Neural crest cell (in vitro differentiated cells): ENCODE measurements at regions not wholly inside any gene's neighbourhood (a gene's known extent, or its start where the extent isn't known, plus 50 kb on each side); places are given as distances from the start of the nearest gene placed in this dataset.

Experiments
- DNase-seq: peaks from one replicate; pipeline ENCODE4 v3.0.0; 2021; ENCODE audit warnings: low read depth, mixed read lengths, low spot score
- H3K27ac Mint-ChIP-seq: one replicate; pipeline ENCODE4 v1.8.0; 2021; ENCODE audit warnings: mild to moderate bottlenecking, mixed read lengths; ENCODE audit not compliant: unreplicated experiment
- H3K27me3 Mint-ChIP-seq: 2 replicates; pipeline ENCODE4 v1.8.0; 2021; ENCODE audit warnings: low read depth, mild to moderate bottlenecking, mixed read lengths
- H3K36me3 Mint-ChIP-seq: 2 replicates; pipeline ENCODE4 v1.8.0; 2021; ENCODE audit warnings: low read depth, mild to moderate bottlenecking, mixed read lengths
- H3K4me1 Mint-ChIP-seq: 2 replicates; pipeline ENCODE4 v1.8.0; 2021; ENCODE audit warnings: mixed read lengths
- H3K4me3 Mint-ChIP-seq: one replicate; pipeline ENCODE4 v1.8.0; 2021; ENCODE audit warnings: mild to moderate bottlenecking, mixed read lengths
- H3K9me3 Mint-ChIP-seq: 2 replicates; pipeline ENCODE4 v1.8.0; 2021; ENCODE audit warnings: mixed read lengths
- CTCF ChIP-seq: fragments of 200-600 bp; sonication (generic); conservative IDR thresholded peaks from 2 replicates; pipeline ENCODE4 v1.5.0; 2021; ENCODE audit warnings: antibody characterized with exemption, mild to moderate bottlenecking

GRCh38 chr11:69944146-69944795 lies 125.1 kb upstream of the FGF3 start:
- DNase-seq: no peak
- Mint-ChIP-seq H3K27ac (no peak overlapping the region), H3K4me3 (no peak overlapping the region), H3K4me1 (peaks cover 8% of the 10 kb centered on the region), H3K27me3 (peaks cover 8% of the 10 kb centered on the region), H3K9me3 (no peaks in the 10 kb centered on the region), H3K36me3 (no peaks in the 10 kb centered on the region)
- no peak for TF ChIP-seq CTCF

- H3K4me3 Mint-ChIP-seq: no peak overlapping the region
- no peak overlapping the region for H3K27ac Mint-ChIP-seq
- TF ChIP-seq CTCF: no peak
- no peaks in the 10 kb centered on the region for H3K36me3 Mint-ChIP-seq
- no peak for DNase-seq
- peaks cover 8% of the 10 kb centered on the region for H3K4me1 Mint-ChIP-seq
- H3K27me3 Mint-ChIP-seq: peaks cover 8% of the 10 kb centered on the region
- H3K9me3 Mint-ChIP-seq: no peaks in the 10 kb centered on the region
Observed at GRCh38 chr11:69945157-69945556, 125.9 kb upstream of the FGF3 start.

DNA sequence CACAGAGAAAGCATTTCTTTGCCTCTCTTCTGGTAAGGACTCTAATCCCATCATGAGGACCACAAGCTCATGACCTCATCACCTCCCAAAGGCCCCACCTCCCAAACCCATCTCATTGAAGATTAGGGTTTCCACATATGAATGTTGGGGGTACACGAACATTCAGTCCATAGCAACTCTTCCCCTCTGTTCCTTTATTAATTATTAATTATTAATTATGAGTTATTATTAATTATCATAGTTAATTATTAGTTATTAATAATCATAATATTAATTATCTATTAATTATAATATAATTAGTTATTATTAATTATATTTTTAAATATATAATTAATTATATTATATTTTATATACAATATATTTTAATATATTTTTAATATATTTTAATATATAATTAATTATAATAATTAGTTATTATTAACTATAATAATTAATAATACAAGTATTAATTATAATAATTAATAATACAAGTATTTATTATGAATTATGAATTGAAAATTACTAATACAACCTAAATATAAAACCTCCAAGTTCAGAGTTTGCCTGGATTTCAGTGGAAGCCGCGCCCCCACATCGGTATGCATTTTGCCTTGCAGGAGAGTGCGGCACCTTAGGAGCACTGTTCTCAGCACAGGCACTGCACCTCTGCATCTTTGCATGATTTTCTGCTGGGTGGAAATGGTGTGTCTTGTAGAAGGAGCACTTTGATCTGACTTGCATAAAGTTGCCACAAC lies 128.0 kb upstream of the FGF3 start:
- Mint-ChIP-seq H3K9me3 (no peaks in the 10 kb centered on the region), H3K4me1 (peaks cover 8% of the 10 kb centered on the region), H3K27me3 (peaks cover 2% of the 10 kb centered on the region), H3K36me3 (no peaks in the 10 kb centered on the region), H3K4me3 (no peak overlapping the region), H3K27ac (no peak overlapping the region)
- no peak for DNase-seq
- TF ChIP-seq CTCF: no peak

GRCh38 chr11:69947793-69948255 lies 128.6 kb upstream of the FGF3 start:
- Mint-ChIP-seq H3K36me3 (no peaks in the 10 kb centered on the region), H3K27ac (no peak overlapping the region), H3K27me3 (peaks cover 2% of the 10 kb centered on the region), H3K9me3 (no peaks in the 10 kb centered on the region), H3K4me1 (peaks cover 8% of the 10 kb centered on the region), H3K4me3 (no peak overlapping the region)
- DNase-seq: no peak
- no peak for TF ChIP-seq CTCF

GRCh38 chr11:69948256-69949141 lies 129.3 kb upstream of the FGF3 start:
- Mint-ChIP-seq H3K4me3 (no peak overlapping the region), H3K4me1 (peaks cover 8% of the 10 kb centered on the region), H3K27me3 (peaks cover 2% of the 10 kb centered on the region), H3K27ac (no peak overlapping the region), H3K9me3 (no peaks in the 10 kb centered on the region), H3K36me3 (no peaks in the 10 kb centered on the region)
- no peak for TF ChIP-seq CTCF
- no peak for DNase-seq
